ENCODE measurements at regions not wholly inside any gene's neighbourhood (a gene's known extent, or its start where the extent isn't known, plus 50 kb on each side); places are given as distances from the start of the nearest gene placed in this dataset.

DNA sequence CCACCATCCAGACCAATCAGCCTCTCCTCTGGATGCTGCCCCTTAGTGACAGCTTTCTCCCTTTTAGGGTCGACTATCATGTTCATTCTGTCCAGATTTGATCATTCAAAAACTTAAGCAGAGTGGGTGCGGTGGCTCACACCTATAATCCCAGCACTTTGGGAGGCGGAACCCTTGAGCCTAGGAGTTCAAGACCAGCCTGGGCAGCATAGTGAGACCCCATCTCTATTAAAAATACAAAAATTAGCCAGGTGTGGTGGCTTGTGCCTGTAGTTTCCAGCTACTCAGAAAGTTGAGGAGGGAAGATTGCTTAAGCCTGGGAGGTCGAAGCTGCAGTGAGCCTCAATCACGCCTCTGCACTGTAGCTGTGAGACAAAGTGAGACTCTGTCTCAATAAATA, 68.3 kb upstream of the ZCCHC2 start:
- H3K27ac Mint-ChIP-seq (ENCODE audit: unreplicated experiment): no peak overlapping the region
- no peaks in the 10 kb centered on the region for H3K27me3 Mint-ChIP-seq (ENCODE audit: unreplicated experiment)
- no peak overlapping the region for H3K4me3 Mint-ChIP-seq (ENCODE audit: unreplicated experiment)
- no peaks in the 10 kb centered on the region for H3K36me3 Mint-ChIP-seq (ENCODE audit: unreplicated experiment)
- peaks cover 7% of the 10 kb centered on the region for H3K9me3 Mint-ChIP-seq (ENCODE audit: unreplicated experiment)
- no peak for DNase-seq
- TF ChIP-seq, protein P1, sequence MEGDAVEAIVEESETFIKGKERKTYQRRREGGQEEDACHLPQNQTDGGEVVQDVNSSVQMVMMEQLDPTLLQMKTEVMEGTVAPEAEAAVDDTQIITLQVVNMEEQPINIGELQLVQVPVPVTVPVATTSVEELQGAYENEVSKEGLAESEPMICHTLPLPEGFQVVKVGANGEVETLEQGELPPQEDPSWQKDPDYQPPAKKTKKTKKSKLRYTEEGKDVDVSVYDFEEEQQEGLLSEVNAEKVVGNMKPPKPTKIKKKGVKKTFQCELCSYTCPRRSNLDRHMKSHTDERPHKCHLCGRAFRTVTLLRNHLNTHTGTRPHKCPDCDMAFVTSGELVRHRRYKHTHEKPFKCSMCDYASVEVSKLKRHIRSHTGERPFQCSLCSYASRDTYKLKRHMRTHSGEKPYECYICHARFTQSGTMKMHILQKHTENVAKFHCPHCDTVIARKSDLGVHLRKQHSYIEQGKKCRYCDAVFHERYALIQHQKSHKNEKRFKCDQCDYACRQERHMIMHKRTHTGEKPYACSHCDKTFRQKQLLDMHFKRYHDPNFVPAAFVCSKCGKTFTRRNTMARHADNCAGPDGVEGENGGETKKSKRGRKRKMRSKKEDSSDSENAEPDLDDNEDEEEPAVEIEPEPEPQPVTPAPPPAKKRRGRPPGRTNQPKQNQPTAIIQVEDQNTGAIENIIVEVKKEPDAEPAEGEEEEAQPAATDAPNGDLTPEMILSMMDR (IDR thresholded peaks at IDR 0.05; ENCODE audit: partially characterized antibody, unreplicated experiment): no peak
- peaks cover 25% of the 10 kb centered on the region for H3K4me1 Mint-ChIP-seq (ENCODE audit: low read depth, unreplicated experiment)

DNA sequence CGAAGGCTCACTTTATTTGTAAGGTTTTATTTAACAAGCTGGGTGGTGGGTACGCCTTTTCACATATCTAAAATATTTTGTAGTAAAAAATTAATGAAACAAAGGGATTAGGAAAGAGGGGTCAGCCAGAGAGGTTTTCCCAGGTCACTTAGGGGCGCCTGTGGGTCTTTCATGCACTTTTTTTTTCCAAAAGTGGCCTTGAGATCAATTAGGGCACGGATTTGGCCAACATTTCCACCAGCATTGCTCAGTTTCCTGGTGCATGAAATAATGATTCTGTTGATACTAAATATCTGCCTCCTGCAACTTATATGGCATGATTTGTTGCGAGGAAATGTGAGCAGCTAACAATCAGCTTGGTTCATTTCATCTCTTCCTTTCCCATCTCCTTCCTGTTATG, 67.6 kb upstream of the ZCCHC2 start:
- H3K27ac Mint-ChIP-seq (ENCODE audit: unreplicated experiment): no peak overlapping the region
- no peaks in the 10 kb centered on the region for H3K36me3 Mint-ChIP-seq (ENCODE audit: unreplicated experiment)
- H3K27me3 Mint-ChIP-seq (ENCODE audit: unreplicated experiment): no peaks in the 10 kb centered on the region
- TF ChIP-seq, protein P1 (IDR thresholded peaks at IDR 0.05; ENCODE audit: partially characterized antibody, unreplicated experiment): no peak
- peaks cover 7% of the 10 kb centered on the region for H3K9me3 Mint-ChIP-seq (ENCODE audit: unreplicated experiment)
- no peak for DNase-seq
- H3K4me3 Mint-ChIP-seq (ENCODE audit: unreplicated experiment): no peak overlapping the region
- peaks cover 20% of the 10 kb centered on the region for H3K4me1 Mint-ChIP-seq (ENCODE audit: low read depth, unreplicated experiment)

GRCh38 chr18:62457877-62458276, 64.9 kb upstream of the ZCCHC2 start:
- H3K36me3 Mint-ChIP-seq (ENCODE audit: unreplicated experiment): no peaks in the 10 kb centered on the region
- H3K4me1 Mint-ChIP-seq (ENCODE audit: low read depth, unreplicated experiment): peaks cover 5% of the 10 kb centered on the region
- H3K27ac Mint-ChIP-seq (ENCODE audit: unreplicated experiment): no peak overlapping the region
- H3K4me3 Mint-ChIP-seq (ENCODE audit: unreplicated experiment): no peak overlapping the region
- DNase-seq: no peak
- H3K9me3 Mint-ChIP-seq (ENCODE audit: unreplicated experiment): peaks cover 2% of the 10 kb centered on the region
- H3K27me3 Mint-ChIP-seq (ENCODE audit: unreplicated experiment): no peaks in the 10 kb centered on the region
- TF ChIP-seq, protein P1 (IDR thresholded peaks at IDR 0.05; ENCODE audit: partially characterized antibody, unreplicated experiment): no peak

GRCh38 chr18:62458346-62458745, 64.5 kb upstream of the ZCCHC2 start:
- TF ChIP-seq, protein P1 (IDR thresholded peaks at IDR 0.05; ENCODE audit: partially characterized antibody, unreplicated experiment): no peak
- no peak for DNase-seq
- peaks cover 2% of the 10 kb centered on the region for H3K9me3 Mint-ChIP-seq (ENCODE audit: unreplicated experiment)
- H3K27me3 Mint-ChIP-seq (ENCODE audit: unreplicated experiment): no peaks in the 10 kb centered on the region
- no peak overlapping the region for H3K27ac Mint-ChIP-seq (ENCODE audit: unreplicated experiment)
- H3K4me1 Mint-ChIP-seq (ENCODE audit: low read depth, unreplicated experiment): peaks cover 5% of the 10 kb centered on the region
- H3K36me3 Mint-ChIP-seq (ENCODE audit: unreplicated experiment): no peaks in the 10 kb centered on the region
- H3K4me3 Mint-ChIP-seq (ENCODE audit: unreplicated experiment): no peak overlapping the region

GRCh38 chr18:62458868-62459716, 63.7 kb upstream of the ZCCHC2 start:
- Mint-ChIP-seq H3K27me3 (ENCODE audit: unreplicated experiment) (no peaks in the 10 kb centered on the region), H3K36me3 (ENCODE audit: unreplicated experiment) (no peaks in the 10 kb centered on the region), H3K4me3 (ENCODE audit: unreplicated experiment) (no peak overlapping the region), H3K4me1 (ENCODE audit: low read depth, unreplicated experiment) (peaks cover 5% of the 10 kb centered on the region), H3K27ac (ENCODE audit: unreplicated experiment) (no peak overlapping the region), H3K9me3 (ENCODE audit: unreplicated experiment) (no peaks in the 10 kb centered on the region)
- TF ChIP-seq, protein P1 (IDR thresholded peaks at IDR 0.05; ENCODE audit: partially characterized antibody, unreplicated experiment): no peak
- no peak for DNase-seq

Data from glutamatergic neuron (in vitro differentiated cells).